Endothelial cell of umbilical vein (primary cell): ENCODE measurements at regions not wholly inside any gene's neighbourhood (a gene's known extent, or its start where the extent isn't known, plus 50 kb on each side); places are given as distances from the start of the nearest gene placed in this dataset.

ENCODE experiments used
- BruUV-seq: library from RNA; stranded (reverse); fragments of 400-500 nt; replicated peaks from 2 replicates; lab custom pipeline; 2021; lab: Mats Ljungman, UMichigan
- CTCF ChIA-PET: fragments of 300-600, 350-600 bp; sonication (Branson Sonifier 250); formaldehyde crosslinking; loops from one replicate; lab custom pipeline; 2021; ENCODE audit warnings: antibody characterized with exemption, inconsistent platforms; lab: Charles Lee
- POLR2A ChIA-PET: fragments of 300-600, 350-600 bp; sonication (Branson Sonifier 250); formaldehyde crosslinking; loops from one replicate; lab custom pipeline; 2021; ENCODE audit warnings: antibody characterized with exemption, inconsistent platforms; lab: Charles Lee
- DNase-seq: peaks from one replicate; pipeline ENCODE4 v3.0.0-alpha.2; 2011; ENCODE audit warnings: low read depth, low spot score
- FAIRE-seq: peaks from 2 replicates; lab custom pipeline; 2011; peaks lifted over from hg19 to GRCh38; lab: Jason Lieb, UNC
- H2AFZ ChIP-seq: 2 replicates; pipeline ENCODE4 v1.6.0; 2012; ENCODE audit warnings: low read depth, low read length, control low read depth, inconsistent platforms
- H3K27ac ChIP-seq: 2 replicates; pipeline ENCODE4 v1.5.1; 2011; ENCODE audit warnings: low read depth, mild to moderate bottlenecking, control low read depth, low read length, moderate library complexity; ENCODE audit not compliant: insufficient read depth
- H3K27me3 ChIP-seq, 2 experiments: 2 replicates each; pipeline versions ENCODE4 v1.6.0 to v1.6.1; 2011; ENCODE audit warnings: low read length in 2 of 2, mixed read lengths in 1 of 2; ENCODE audit not compliant: control insufficient read depth in 2 of 2, insufficient read depth in 2 of 2
- H3K36me3 ChIP-seq, 2 experiments: 2 replicates in 1 of 2; 3 replicates in 1 of 2; pipeline ENCODE4 v1.5.1; 2011; ENCODE audit warnings: low read length in 2 of 2, mild to moderate bottlenecking in 1 of 2, moderate library complexity in 1 of 2; ENCODE audit not compliant: control insufficient read depth in 2 of 2, insufficient read depth in 2 of 2; ENCODE audit errors: extremely low read depth in 1 of 2
- H3K4me1 ChIP-seq: 3 replicates; pipeline ENCODE4 v1.5.1; 2011; ENCODE audit warnings: mild to moderate bottlenecking, low read length; ENCODE audit not compliant: control insufficient read depth, insufficient read depth; ENCODE audit errors: extremely low read depth
- H3K4me2 ChIP-seq: 2 replicates; pipeline ENCODE4 v1.6.1; 2011; ENCODE audit warnings: low read length, control low read depth, mixed read lengths; ENCODE audit not compliant: insufficient read depth
- H3K4me3 ChIP-seq, 3 experiments: fragments of 200-600 bp in 1 of 3; sonication (generic), shearing (Covaris generic) in 1 of 3; replicated peaks in 1 of 3; 2 replicates each; pipeline ENCODE4 v1.5.1; 2011 to 2016; ENCODE audit warnings: control low read depth in 3 of 3, low read length in 3 of 3, mild to moderate bottlenecking in 2 of 3, inconsistent platforms in 1 of 3, low read depth in 1 of 3, moderate library complexity in 1 of 3; ENCODE audit not compliant: insufficient read depth in 1 of 3
- H3K79me2 ChIP-seq: 2 replicates; pipeline ENCODE4 v1.6.0; 2012; ENCODE audit warnings: low read length, inconsistent platforms; ENCODE audit not compliant: control insufficient read depth, insufficient read depth
- H3K9ac ChIP-seq: replicated peaks from 2 replicates; pipeline ENCODE3; 2011; ENCODE audit warnings: low read length, control low read depth; ENCODE audit not compliant: insufficient read depth; ENCODE audit errors: extremely low read depth
- H3K9me1 ChIP-seq: replicated peaks from 3 replicates; pipeline ENCODE4 v1.6.0; 2011; ENCODE audit warnings: mild to moderate bottlenecking, low read length; ENCODE audit not compliant: control insufficient read depth, insufficient read depth; ENCODE audit errors: extremely low read depth
- H3K9me3 ChIP-seq: replicated peaks from 2 replicates; pipeline ENCODE4 v1.5.1; 2012; ENCODE audit warnings: low read length, inconsistent platforms; ENCODE audit not compliant: control insufficient read depth, insufficient read depth
- H4K20me1 ChIP-seq: replicated peaks from 2 replicates; pipeline ENCODE3; 2011; ENCODE audit warnings: mild to moderate bottlenecking, low read length; ENCODE audit not compliant: control insufficient read depth, insufficient read depth; ENCODE audit errors: extremely low read depth
- EZH2 ChIP-seq: IDR thresholded peaks from 2 replicates; pipeline ENCODE4 v1.6.1; 2012; ENCODE audit warnings: borderline replicate concordance, low read depth, mild to moderate bottlenecking, moderate library complexity, low read length, inconsistent platforms; ENCODE audit not compliant: severe bottlenecking
- FOS ChIP-seq: IDR thresholded peaks from 2 replicates; pipeline ENCODE4 v1.6.1; 2011; ENCODE audit warnings: mild to moderate bottlenecking, low read length, moderate library complexity, borderline replicate concordance; ENCODE audit not compliant: insufficient read depth
- GATA2 ChIP-seq: IDR thresholded peaks from 2 replicates; pipeline ENCODE4 v1.7.0; 2011; ENCODE audit warnings: low read depth, mild to moderate bottlenecking, moderate library complexity, mixed read lengths, low read length; ENCODE audit not compliant: insufficient read length, insufficient read depth
- JUN ChIP-seq: IDR thresholded peaks from 2 replicates; pipeline ENCODE4 v1.6.1; 2011; ENCODE audit warnings: borderline replicate concordance, low read depth; ENCODE audit not compliant: insufficient read length, insufficient read depth
- MYC ChIP-seq: IDR thresholded peaks from one replicate; pipeline ENCODE4 v1.6.1; 2011; ENCODE audit warnings: mild to moderate bottlenecking, low read depth, low read length
- POLR2A ChIP-seq: IDR thresholded peaks from 2 replicates; pipeline ENCODE4 v1.6.1; 2012; ENCODE audit warnings: low read depth, mild to moderate bottlenecking, control low read depth, low read length
- POLR2AphosphoS5 ChIP-seq: IDR thresholded peaks from 2 replicates; pipeline ENCODE4 v1.6.1; 2012; ENCODE audit warnings: low read depth, mild to moderate bottlenecking, control low read depth, low read length, moderate library complexity; ENCODE audit not compliant: insufficient read depth
- dilution Hi-C: fragments of 300-500 bp; cut with MboI; formaldehyde crosslinking; loops from one replicate; pipeline ENCODE4 v1.15.0; 2019; ENCODE audit warnings: low sequenced_read_pairs; ENCODE audit not compliant: extremely low pct_ligation_motif_present
- intact Hi-C: fragments of 100-400 bp; cut with micrococcal nuclease; formaldehyde crosslinking; loops from one replicate; pipeline ENCODE4 v1.10.0; 2022
- TF ChIP-seq, protein P1 (sequence below): IDR thresholded peaks from 2 replicates; pipeline ENCODE4 v1.6.1; 2011; ENCODE audit not compliant: insufficient read depth, insufficient read length
- TF ChIP-seq, protein P2 (sequence below), 2 donors: IDR thresholded peaks; 1 replicate in 1 of 2; 2 replicates in 1 of 2; pipeline ENCODE4 v1.5.1; 2011; ENCODE audit warnings: low read length in 2 of 2, mild to moderate bottlenecking in 2 of 2, moderate library complexity in 2 of 2, control low read depth in 1 of 2, inconsistent platforms in 1 of 2, low read depth in 1 of 2; ENCODE audit not compliant: insufficient read depth in 1 of 2; ENCODE audit errors: extremely low read depth in 1 of 2

GRCh38 chr10:58107506-58107905 is 160.2 kb downstream of the IPMK start:
- no peaks in the 10 kb centered on the region for H3K4me1 ChIP-seq
- dilution Hi-C loops (no loop called here), intact Hi-C loops (no loop called here)
- H3K9me1 ChIP-seq: no peaks in the 10 kb centered on the region
- no peaks in the 10 kb centered on the region for H3K9me3 ChIP-seq
- FAIRE-seq (no peak), DNase-seq (no peak)
- H3K4me2 ChIP-seq: no peak overlapping the region
- CTCF ChIA-PET: no interaction called here
- no peak for TF ChIP-seq GATA2
- TF ChIP-seq JUN: no peak
- no peak for TF ChIP-seq MYC
- no peak for TF ChIP-seq EZH2
- TF ChIP-seq FOS: no peak
- no peak for TF ChIP-seq POLR2AphosphoS5
- TF ChIP-seq, protein P1, sequence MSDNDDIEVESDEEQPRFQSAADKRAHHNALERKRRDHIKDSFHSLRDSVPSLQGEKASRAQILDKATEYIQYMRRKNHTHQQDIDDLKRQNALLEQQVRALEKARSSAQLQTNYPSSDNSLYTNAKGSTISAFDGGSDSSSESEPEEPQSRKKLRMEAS: no peak
- no peak for TF ChIP-seq POLR2A
- TF ChIP-seq, protein P2, sequence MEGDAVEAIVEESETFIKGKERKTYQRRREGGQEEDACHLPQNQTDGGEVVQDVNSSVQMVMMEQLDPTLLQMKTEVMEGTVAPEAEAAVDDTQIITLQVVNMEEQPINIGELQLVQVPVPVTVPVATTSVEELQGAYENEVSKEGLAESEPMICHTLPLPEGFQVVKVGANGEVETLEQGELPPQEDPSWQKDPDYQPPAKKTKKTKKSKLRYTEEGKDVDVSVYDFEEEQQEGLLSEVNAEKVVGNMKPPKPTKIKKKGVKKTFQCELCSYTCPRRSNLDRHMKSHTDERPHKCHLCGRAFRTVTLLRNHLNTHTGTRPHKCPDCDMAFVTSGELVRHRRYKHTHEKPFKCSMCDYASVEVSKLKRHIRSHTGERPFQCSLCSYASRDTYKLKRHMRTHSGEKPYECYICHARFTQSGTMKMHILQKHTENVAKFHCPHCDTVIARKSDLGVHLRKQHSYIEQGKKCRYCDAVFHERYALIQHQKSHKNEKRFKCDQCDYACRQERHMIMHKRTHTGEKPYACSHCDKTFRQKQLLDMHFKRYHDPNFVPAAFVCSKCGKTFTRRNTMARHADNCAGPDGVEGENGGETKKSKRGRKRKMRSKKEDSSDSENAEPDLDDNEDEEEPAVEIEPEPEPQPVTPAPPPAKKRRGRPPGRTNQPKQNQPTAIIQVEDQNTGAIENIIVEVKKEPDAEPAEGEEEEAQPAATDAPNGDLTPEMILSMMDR (IDR thresholded peaks at IDR 0.05; ENCODE audit: extremely low read depth in 1 of 2, insufficient read depth in 1 of 2, low read depth in 1 of 2, low read length in 2 of 2): no peak
- no peaks in the 10 kb centered on the region for H3K79me2 ChIP-seq
- no peak overlapping the region for H3K27ac ChIP-seq
- H3K36me3 ChIP-seq: no peaks in the 10 kb centered on the region
- no TSS peak for BruUV-seq
- no peak overlapping the region for H3K9ac ChIP-seq
- no peak overlapping the region for H2AFZ ChIP-seq
- POLR2A ChIA-PET: no interaction called here
- no peaks in the 10 kb centered on the region for H3K27me3 ChIP-seq
- H3K4me3 ChIP-seq: no peak overlapping the region
- no peaks in the 10 kb centered on the region for H4K20me1 ChIP-seq
